GM18502 (cell line): ENCODE measurements at regions not wholly inside any gene's neighbourhood (a gene's known extent, or its start where the extent isn't known, plus 50 kb on each side); places are given as distances from the start of the nearest gene placed in this dataset.
"Not testable (repeated sequence)": the region's sequence is repeated elsewhere in the genome, so short reads cannot be mapped to it uniquely, and the experiment has no call there.

Experiments used
- ATAC-seq: cut with Tn5 transposase; IDR thresholded peaks from one replicate; pipeline ENCODE4 v1.9.1; 2021; ENCODE audit warnings: mild to moderate bottlenecking; ENCODE audit not compliant: unreplicated experiment, poor library complexity

DNA sequence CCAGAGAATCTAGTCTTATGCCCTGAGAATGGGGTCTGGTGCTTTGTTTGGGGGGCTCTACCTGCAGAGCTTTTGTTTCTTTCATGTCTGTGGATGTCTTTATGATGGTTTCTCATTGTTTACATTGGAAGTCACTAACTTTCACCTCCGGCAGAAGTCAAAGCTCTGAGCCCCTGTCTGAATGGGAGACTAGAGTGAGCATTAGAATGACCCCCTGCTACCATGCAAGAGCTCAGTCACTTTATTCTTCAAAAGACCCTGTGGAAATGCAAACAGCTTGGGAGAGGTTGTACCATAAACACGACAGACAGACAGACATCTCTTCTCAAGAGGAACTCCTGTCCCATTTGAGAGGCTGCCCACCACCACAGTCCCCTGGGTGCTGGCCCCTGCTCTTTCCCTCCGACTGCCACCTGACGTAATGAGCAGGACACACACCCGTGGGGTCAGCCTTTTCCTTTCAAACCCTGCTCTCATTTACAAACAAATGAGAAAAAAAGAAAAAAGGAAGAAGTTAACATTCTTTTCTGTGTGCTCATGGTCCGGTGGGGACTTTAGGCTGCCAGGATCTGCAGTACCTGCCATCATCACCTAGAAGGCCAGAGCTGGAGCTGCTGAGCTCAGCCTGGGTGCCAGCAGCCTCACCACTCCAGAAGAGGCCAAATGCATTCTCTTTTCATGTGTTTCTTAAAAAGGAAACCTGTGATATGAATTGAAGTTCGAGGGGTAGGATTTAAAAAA, 91.6 kb downstream of the FZD1 start:
- ATAC-seq, result no peak

DNA sequence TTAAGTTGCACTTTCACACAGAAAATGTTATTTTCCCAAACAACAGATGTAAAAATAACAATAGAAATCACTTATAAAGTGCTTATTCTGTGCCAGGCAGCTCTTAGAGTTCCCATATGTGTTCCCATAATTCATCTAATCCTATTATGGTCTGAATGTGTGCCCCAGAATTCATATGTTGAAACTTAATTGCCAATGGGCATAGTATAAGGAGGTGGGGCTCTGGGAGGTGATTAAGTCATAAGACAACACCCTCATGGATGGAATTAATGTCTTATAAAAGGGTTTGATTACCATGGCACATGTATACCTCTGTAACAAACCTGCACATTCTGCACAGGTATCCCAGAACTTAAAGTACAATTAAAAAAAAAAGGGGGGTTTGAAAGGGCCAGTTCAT, 92.7 kb downstream of the FZD1 start:
- ATAC-seq, result no peak

DNA sequence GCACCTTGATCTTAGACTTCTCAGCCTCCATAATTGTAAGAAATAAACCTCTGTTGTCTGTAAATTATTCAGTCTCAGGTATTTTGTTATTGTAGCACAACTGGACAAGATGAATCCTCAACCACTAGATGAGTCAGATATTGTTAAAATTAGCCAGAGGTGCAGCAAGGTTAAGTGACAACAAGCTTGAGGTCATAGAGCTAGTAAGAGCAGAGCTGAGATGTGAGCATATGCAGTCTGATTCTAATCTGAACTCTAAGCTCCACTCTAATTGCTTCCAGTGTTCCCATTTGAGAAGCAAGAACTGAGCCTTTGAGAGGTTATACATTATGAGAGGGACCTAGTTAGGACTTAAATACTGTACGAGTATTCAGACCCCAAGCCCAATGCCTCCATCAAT, 93.1 kb downstream of the FZD1 start:
- ATAC-seq, result no peak

DNA sequence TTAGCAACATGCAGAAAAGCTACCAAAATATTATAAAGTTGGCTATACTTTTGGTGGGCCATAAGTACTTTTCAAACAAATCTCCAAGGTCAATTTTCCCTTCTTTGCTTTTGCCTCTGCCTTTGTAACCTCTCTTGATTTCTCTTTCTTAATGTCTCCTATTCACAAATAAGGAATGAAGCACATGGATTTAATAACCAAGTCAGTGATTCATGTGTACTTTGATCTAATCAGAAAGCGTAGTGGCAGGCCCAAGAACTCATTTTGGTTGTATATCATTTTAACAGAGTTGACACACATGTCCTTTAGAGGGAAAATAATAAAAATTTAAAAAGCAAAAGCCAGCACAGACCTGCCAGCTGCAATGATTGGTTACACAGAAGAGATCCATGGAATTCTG, 93.7 kb downstream of the FZD1 start:
- ATAC-seq, result no peak

DNA sequence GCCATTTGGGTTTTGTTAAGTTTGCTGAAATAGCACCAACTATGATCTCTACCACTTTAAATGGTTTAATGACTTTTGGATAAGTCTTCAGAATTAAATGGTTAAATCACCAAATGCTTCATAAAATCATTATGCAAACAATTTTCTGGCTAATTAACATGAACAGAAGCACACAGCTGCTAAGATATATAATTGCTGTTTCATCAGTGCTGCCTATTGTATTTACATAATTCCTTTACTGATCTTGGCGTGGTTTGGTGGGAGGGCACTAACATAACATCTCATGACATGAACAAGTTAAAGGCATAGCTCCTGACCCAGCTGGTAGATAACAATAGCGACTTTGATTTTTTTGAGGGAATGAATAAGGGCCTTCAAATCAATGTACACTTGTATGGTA, 94.1 kb downstream of the FZD1 start:
- no peak for ATAC-seq

DNA sequence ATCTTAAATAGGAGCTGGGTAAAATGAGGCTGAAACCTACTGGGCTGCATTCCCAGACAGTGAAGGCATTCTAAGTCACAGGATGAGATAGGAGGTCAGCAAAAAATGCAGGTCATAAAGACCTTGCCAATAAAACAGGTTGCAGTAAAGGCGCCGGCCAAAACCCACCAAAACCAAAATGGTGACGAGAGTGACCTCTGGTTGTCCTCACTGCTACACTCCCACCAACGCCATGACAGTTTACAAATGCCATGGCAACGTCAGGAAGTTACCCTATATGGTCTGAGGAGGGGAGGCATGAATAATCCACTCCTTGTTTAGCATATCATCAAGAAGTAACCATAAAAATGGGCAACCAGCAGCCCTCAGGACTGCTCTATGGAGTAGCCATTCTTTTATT, 100.9 kb downstream of the FZD1 start:
- not testable (repeated sequence) for ATAC-seq

DNA sequence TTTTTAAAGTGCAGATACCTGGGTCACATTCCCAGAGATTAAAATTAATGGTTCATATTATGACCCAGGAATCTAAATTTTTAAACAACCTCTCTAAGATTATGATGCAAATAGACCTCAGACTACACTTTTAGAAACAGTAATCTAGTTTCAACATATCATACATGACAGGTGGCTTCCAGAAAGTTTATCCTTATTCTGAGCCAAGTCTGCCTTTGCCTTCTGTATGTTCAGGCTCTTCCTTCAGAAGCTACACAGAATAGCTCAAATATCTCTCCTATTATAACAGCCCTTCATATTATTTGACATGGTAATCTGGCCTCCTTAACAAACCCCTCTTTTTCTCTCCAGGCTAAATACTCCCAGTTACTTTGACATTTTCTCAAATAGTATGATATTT, 101.9 kb downstream of the FZD1 start:
- no peak for ATAC-seq

DNA sequence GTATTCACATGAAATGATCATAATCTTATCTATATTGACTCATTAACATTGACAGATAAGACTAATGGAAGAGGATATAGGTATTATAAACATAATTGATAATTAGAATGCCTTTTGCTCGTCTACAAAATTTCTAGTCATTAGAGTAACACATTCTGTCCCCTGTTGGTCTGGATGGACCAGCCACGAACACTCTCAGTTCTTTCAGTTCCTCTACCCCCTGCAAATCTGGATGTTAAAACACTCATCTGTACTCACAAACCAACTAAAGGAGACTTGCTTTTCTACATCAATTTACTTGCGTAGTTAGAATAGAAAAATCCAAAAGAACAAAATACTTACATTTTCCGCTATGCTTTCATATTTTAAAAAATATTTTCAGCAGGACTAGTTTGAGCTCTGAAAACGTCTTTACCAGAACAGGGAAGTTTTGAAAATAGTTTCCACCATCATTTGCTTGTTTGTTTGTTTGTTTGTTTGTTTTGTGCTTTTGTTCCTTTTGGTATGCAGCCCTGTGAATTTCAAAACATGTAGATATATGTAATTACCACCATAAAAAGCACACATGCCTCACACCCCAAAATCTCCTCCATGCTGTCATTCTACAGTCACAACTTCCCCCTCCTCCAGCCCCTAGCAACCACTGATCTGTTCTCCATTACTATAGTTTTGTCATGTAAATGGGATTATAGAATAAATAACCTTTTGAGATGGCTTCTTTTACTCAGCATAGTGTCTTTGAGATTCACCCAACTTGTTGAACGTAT, 103.8 kb downstream of the FZD1 start:
- no peak for ATAC-seq

DNA sequence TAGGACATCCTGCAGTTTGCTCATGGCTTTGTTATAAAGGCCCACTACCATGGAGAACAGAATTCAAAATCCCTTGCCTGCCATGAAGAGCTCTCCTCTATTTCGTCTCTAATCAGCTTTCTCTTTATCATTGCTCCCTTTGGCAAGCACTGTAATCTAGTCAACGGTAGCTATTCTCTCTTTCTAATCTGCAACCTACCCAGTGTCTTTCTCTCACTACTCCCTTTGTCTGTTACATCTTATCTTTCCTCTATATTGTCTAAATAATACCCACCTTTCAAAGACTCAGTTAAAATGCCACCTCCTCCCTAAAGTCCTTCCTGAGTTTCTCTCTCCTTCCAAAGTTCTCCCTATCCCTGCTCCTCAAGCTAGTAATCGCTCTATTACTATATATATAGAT, 108.1 kb downstream of the FZD1 start:
- no peak for ATAC-seq

DNA sequence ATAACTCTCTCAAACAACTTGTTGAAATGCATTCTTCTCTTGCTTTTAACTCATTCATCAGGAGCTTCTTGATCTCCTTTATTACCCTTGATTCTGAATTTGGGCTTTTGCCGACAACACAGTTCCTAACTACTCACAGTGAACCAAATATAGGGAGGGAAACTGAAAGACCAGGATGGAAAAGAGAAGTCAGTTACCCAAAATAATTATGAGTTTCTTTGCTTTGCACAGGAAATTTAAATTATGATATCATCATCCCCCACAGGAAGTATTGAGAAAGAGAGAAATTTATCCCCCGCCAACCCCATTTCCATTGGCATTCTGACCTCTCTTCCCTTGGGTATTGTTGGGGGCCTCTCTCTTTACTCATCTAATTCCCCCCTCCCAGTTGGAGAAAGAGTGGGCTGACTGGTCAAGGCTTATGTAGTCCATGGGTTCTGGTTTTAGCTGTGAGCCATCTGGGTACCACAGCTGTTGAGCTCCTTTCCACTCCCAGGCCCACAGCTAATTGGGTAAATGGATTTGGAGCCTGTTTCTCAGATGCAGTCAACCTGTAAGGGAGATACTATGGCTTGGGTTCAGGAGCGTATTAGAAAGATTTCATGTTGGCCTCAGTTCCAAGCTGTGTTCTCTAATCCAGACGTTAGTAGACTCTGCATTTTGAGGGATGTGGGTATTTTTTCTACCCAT, 109.0 kb downstream of the FZD1 start:
- no peak for ATAC-seq

DNA sequence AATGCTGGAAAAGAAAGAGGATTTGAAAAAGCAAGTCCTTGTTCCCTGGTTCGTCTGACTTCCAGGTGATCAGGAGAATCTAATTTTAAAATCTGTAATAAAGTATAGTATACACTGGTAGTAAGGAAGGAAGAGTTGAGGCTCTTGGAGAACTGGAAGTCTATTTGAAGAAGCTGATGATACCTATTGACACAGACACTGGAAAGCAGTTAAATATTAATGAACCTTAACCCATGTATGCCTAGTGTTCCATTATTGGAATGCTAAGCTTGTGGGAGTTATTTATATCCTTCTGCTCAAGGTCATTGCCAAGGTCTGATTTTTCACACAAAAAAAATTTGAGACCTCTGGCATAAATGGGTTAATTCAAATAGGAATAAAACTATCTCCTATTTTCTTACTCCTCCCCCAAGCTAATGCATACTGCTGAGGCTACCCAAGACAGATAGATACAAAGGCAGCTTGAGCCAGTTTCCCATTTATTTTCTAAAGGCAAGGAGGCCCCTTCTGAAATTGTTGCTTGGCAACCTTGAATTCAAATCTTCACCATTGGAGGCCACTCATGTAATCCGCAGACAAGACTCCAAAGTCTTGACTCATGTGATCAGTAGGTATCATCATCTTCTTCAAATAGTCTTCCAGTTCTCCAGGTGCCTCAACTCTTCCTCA, 110.2 kb downstream of the FZD1 start:
- no peak for ATAC-seq

DNA sequence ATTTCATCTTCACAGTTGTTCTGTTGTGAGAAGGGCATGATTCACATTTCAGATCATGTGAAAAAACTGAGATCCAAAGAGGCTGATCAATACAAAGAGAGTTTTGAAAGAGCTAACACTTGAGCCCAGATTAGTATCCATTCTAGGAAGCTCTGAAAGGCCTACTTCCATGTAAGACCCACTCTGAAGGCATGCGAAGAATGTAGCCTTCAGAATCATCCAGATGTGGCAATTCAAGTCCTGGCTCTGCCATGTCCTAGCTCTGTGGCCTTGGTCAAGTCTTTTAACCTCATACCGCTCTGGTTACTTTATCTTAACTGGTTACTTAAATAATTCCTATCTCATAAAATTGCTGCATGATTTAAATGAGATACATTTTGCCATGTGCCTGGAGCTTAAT, 111.1 kb downstream of the FZD1 start:
- ATAC-seq, result no peak

DNA sequence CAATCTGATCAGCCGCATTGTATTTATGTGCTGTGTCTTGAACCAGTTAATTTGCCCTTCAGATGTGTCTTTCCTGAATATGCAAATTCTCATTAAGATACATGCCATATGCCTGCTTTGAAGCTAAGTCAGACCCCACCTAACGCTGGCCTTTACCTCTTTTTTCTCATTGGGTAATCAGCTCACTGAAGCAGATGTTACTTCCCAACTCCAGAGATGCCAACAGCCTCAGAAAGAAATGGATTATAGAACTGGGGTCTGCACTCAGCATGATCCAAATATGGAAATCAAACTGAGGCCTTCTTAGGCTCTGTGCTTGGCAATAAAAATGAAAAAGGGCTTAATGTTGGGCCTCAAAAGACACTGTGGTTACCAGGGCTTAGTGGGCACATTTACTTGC, 113.9 kb downstream of the FZD1 start:
- no peak for ATAC-seq

DNA sequence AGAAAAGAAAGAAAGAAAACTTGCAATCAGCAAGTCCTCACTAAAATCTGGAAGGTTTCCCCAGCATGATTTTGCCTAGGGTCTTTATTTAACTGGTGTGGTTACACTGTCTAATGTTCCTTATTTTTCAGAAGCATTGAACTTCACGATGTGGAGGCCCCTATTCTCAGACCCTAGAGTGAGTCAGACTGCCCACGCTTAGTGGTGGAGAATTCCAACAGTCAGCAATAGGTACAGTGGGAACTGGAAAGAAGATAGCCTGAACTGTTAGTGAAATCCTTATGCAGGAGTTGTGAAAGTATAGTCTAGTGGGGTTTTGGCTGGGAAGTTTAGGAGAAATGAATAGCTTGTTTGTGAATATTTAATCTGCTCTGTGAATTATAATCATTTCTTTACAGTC, 115.0 kb downstream of the FZD1 start:
- no peak for ATAC-seq

DNA sequence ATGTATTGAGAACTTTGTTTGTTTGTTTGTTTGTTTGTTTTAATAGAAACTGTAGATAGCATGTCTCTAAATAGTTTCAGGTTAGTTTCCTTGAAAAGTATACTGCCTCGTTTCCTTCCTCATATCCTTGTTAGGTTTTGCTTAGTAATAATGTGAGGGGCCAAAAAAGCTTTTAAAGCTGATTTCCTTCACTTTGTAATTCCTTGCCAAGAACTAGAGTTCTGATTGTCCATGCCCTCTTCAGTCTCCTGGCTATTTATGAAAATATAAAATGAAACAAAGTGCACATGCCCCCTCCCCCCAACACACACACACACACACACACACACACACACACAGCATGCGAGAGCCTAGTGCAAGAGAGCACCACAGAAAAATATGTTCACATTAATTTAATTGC, 115.8 kb downstream of the FZD1 start:
- no peak for ATAC-seq

DNA sequence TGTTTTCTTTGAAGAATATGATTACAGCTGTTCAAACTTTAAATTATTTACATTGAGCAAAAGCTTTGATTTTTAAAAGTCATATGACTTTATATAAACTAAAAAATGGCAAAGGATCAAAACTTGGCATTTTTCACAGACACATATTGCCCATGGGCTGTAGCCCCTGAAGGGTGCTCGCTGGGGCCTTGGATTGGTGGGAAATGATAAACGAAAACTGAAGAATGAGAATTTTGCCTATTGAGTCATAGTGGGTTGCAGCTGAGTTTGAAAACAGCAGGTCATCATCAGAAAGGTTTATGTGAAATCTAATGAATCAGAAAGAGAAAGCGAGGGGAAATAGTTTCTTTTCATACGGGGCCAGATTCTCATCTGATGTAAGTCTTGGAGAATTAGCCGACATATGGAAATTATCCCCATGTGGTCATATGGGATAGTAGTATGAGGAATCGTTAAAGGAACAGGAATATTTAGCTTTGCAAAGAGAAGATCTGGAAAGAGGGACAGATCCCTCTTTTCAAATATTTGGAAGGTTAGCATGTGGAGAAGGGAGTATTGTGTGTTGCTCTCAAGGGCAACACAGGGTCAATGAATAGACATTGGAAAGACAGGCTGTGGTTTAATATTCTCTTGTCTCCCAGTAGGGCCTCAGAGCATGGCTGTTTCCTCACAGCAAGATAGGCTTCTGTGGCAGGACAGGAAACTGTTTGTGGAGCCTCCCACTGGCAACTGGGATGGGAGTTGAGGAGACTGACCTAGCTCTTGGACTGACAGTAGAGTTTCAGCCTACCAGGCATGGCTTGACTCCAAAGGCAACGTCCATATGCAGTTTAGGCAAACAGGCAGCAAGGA, 119.0 kb downstream of the FZD1 start:
- ATAC-seq, result no peak

DNA sequence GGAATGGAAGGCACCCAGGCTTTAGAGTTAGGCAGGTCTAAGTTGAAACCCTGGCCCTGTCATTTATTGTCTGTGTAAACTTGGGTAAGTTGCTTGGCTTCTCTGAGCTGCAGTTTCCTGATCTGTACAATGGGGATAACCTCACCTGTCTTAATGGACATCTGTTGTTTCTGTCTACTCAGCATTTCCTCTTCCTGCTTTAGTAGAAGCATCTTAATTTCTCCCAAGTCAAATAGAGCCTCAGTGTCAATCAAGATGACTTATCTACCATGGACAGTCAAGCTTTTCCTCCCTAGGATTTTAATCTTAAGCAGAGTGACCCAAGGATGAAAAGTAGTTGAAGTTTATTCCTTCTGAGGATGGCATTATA, 119.7 kb downstream of the FZD1 start:
- no peak for ATAC-seq

DNA sequence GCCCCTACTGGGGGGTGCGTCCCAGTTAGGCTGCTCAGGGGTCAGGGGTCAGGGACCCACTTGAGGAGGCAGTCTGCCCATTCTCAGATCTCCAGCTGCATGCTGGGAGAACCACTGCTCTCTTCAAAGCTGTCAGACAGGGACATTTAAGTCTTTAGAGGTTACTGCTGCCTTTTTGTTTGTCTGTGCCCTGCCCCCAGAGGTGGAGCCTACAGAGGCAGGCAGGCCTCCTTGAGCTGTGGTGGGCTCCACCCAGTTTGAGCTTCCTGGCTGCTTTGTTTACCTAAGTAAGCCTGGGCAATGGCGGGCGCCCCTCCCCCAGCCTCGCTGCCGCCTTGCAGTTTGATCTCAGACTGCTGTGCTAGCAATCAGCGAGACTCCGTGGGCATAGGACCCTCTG, 130.5 kb downstream of the FZD1 start:
- not testable (repeated sequence) for ATAC-seq

DNA sequence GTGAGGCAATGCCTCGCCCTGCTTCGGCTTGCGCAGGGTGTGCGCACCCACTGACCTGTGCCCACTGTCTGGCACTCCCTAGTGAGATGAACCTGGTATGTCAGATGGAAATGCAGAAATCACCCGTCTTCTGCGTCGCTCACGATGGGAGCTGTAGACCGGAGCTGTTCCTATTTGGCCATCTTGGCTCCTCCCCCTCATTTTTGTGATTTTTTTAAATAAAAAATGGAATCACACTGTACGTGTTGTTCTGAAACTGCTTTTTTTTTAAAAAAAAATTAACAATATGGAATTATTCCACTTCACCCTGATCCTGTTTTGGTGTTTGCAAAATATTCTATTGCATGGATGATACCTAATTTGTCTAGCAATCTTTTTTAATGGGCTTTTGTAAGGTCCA, 131.1 kb downstream of the FZD1 start:
- ATAC-seq, result not testable (repeated sequence)

DNA sequence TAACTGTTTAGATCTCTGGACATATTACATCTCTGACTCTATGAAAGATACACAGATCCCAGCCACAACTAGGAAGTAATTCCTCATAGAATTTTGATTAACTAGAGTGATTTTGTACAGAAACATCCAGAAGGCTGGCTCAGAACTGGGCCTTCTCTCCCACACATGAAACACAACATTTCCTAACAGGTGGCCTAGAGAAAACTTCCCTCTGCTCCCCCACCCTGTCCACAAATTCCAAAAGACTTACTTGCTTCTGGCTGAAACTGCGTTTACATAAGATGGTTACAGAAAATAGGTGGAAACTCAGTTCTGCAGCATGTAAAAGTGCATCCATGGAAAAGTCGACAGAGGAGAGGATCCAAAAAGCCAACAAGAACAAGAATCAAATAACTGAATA, 132.9 kb downstream of the FZD1 start:
- ATAC-seq, result no peak
